ENCODE measurements at regions not wholly inside any gene's neighbourhood (a gene's known extent, or its start where the extent isn't known, plus 50 kb on each side); places are given as distances from the start of the nearest gene placed in this dataset.

DNA sequence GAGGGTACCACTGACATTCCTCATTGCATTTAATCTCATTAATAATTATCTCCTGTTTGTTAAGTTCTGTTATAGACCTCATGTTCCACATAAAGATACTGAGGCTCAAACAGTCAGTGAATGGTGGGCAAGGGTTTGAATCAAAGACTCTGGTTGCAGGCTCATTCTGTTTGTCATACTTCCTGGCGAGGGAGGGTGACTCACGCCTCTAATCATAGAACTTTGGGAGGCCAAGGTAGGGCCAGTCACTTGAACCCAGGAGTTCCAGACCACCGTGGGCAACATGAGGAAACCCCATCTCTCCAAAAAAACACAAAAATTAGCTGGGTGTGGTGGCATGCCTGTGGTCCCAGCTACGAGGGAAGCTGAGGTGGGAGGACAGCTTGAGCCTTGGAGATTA lies 220.7 kb upstream of the MIR17HG start:
- H3K4me3 Mint-ChIP-seq = no peak overlapping the region
- Histone ChIP-seq H3K4me1 (ENCODE audit: insufficient read depth) (peaks cover 14% of the 10 kb centered on the region), H3K79me2 (replicated peaks; ENCODE audit: insufficient read depth) (no peaks in the 10 kb centered on the region), H3K36me3 (ENCODE audit: insufficient read depth) (no peaks in the 10 kb centered on the region), H3K9me2 (ENCODE audit: insufficient read depth) (no peaks in the 10 kb centered on the region), H4K20me1 (replicated peaks; ENCODE audit: insufficient read depth) (no peaks in the 10 kb centered on the region), H3K27ac (ENCODE audit: low read depth) (no peak overlapping the region), H2AFZ (no peak overlapping the region), H3F3A (replicated peaks; ENCODE audit: low read depth) (no peaks in the 10 kb centered on the region), H3K27me3 (ENCODE audit: insufficient read depth) (no peaks in the 10 kb centered on the region), H3K4me2 (no peak overlapping the region), H3K4me3 (no peak overlapping the region)
- H3K27me3 Mint-ChIP-seq (ENCODE audit: insufficient read depth, low read depth, poor library complexity) = no peaks in the 10 kb centered on the region
- no peak overlapping the region for H3K27ac Mint-ChIP-seq
- peaks cover 21% of the 10 kb centered on the region for H3K4me1 Mint-ChIP-seq
- DNase-seq (ENCODE audit: low spot score) = no peak
- no peak for TF ChIP-seq REST (IDR thresholded peaks at IDR 0.05; ENCODE audit: unreplicated experiment)
- TF ChIP-seq, protein P1, sequence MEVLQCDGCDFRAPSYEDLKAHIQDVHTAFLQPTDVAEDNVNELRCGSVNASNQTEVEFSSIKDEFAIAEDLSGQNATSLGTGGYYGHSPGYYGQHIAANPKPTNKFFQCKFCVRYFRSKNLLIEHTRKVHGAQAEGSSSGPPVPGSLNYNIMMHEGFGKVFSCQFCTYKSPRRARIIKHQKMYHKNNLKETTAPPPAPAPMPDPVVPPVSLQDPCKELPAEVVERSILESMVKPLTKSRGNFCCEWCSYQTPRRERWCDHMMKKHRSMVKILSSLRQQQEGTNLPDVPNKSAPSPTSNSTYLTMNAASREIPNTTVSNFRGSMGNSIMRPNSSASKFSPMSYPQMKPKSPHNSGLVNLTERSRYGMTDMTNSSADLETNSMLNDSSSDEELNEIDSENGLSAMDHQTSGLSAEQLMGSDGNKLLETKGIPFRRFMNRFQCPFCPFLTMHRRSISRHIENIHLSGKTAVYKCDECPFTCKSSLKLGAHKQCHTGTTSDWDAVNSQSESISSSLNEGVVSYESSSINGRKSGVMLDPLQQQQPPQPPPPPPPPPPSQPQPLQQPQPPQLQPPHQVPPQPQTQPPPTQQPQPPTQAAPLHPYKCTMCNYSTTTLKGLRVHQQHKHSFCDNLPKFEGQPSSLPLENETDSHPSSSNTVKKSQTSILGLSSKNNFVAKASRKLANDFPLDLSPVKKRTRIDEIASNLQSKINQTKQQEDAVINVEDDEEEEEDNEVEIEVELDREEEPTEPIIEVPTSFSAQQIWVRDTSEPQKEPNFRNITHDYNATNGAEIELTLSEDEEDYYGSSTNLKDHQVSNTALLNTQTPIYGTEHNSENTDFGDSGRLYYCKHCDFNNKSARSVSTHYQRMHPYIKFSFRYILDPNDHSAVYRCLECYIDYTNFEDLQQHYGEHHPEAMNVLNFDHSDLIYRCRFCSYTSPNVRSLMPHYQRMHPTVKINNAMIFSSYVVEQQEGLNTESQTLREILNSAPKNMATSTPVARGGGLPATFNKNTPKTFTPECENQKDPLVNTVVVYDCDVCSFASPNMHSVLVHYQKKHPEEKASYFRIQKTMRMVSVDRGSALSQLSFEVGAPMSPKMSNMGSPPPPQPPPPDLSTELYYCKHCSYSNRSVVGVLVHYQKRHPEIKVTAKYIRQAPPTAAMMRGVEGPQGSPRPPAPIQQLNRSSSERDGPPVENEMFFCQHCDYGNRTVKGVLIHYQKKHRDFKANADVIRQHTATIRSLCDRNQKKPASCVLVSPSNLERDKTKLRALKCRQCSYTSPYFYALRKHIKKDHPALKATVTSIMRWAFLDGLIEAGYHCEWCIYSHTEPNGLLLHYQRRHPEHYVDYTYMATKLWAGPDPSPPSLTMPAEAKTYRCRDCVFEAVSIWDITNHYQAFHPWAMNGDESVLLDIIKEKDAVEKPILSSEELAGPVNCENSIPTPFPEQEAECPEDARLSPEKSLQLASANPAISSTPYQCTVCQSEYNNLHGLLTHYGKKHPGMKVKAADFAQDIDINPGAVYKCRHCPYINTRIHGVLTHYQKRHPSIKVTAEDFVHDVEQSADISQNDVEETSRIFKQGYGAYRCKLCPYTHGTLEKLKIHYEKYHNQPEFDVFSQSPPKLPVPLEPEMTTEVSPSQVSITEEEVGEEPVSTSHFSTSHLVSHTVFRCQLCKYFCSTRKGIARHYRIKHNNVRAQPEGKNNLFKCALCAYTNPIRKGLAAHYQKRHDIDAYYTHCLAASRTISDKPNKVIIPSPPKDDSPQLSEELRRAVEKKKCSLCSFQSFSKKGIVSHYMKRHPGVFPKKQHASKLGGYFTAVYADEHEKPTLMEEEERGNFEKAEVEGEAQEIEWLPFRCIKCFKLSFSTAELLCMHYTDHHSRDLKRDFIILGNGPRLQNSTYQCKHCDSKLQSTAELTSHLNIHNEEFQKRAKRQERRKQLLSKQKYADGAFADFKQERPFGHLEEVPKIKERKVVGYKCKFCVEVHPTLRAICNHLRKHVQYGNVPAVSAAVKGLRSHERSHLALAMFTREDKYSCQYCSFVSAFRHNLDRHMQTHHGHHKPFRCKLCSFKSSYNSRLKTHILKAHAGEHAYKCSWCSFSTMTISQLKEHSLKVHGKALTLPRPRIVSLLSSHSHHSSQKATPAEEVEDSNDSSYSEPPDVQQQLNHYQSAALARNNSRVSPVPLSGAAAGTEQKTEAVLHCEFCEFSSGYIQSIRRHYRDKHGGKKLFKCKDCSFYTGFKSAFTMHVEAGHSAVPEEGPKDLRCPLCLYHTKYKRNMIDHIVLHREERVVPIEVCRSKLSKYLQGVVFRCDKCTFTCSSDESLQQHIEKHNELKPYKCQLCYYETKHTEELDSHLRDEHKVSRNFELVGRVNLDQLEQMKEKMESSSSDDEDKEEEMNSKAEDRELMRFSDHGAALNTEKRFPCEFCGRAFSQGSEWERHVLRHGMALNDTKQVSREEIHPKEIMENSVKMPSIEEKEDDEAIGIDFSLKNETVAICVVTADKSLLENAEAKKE (CRISPR knock-in tag; IDR thresholded peaks at IDR 0.05) = no peak
- TF ChIP-seq CREB1 (CRISPR knock-in tag; IDR thresholded peaks at IDR 0.05; ENCODE audit: low read depth) = no peak
- no peak for TF ChIP-seq JUNB (IDR thresholded peaks at IDR 0.05; ENCODE audit: unreplicated experiment)
- TF ChIP-seq ZNF114 (CRISPR knock-in tag; IDR thresholded peaks at IDR 0.05) = no peak
- TF ChIP-seq, protein P2, sequence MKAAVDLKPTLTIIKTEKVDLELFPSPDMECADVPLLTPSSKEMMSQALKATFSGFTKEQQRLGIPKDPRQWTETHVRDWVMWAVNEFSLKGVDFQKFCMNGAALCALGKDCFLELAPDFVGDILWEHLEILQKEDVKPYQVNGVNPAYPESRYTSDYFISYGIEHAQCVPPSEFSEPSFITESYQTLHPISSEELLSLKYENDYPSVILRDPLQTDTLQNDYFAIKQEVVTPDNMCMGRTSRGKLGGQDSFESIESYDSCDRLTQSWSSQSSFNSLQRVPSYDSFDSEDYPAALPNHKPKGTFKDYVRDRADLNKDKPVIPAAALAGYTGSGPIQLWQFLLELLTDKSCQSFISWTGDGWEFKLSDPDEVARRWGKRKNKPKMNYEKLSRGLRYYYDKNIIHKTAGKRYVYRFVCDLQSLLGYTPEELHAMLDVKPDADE (IDR thresholded peaks at IDR 0.05) = no peak
- TF ChIP-seq POLR2AphosphoS5 (IDR thresholded peaks at IDR 0.05; ENCODE audit: low read depth) = no peak
- TF ChIP-seq, protein P3, sequence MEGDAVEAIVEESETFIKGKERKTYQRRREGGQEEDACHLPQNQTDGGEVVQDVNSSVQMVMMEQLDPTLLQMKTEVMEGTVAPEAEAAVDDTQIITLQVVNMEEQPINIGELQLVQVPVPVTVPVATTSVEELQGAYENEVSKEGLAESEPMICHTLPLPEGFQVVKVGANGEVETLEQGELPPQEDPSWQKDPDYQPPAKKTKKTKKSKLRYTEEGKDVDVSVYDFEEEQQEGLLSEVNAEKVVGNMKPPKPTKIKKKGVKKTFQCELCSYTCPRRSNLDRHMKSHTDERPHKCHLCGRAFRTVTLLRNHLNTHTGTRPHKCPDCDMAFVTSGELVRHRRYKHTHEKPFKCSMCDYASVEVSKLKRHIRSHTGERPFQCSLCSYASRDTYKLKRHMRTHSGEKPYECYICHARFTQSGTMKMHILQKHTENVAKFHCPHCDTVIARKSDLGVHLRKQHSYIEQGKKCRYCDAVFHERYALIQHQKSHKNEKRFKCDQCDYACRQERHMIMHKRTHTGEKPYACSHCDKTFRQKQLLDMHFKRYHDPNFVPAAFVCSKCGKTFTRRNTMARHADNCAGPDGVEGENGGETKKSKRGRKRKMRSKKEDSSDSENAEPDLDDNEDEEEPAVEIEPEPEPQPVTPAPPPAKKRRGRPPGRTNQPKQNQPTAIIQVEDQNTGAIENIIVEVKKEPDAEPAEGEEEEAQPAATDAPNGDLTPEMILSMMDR (conservative IDR thresholded peaks at IDR 0.05; ENCODE audit: low read depth in 2 of 2) = no peak
- TF ChIP-seq NANOG (IDR thresholded peaks at IDR 0.05; ENCODE audit: borderline replicate concordance) = no peak
- no peak for TF ChIP-seq EZH2 (IDR thresholded peaks at IDR 0.05; ENCODE audit: low read depth, unreplicated experiment)
- TF ChIP-seq ZNF331 (CRISPR knock-in tag; IDR thresholded peaks at IDR 0.05; ENCODE audit: low read depth) = no peak
- TF ChIP-seq EZH2phosphoT487 (IDR thresholded peaks at IDR 0.05; ENCODE audit: unreplicated experiment) = no peak
- no peak for TF ChIP-seq STAT1 (IDR thresholded peaks at IDR 0.05; ENCODE audit: unreplicated experiment)
- ATAC-seq = no peak
- no peaks in the 10 kb centered on the region for H3K36me3 Mint-ChIP-seq (ENCODE audit: low read depth)
- H3K9me3 Mint-ChIP-seq = 0 out of 3 replicates have a peak, but pooled peaks cover 2% of the 10 kb centered on the region

Measured in GM23338 (cell line).